ENCODE measurements at regions not wholly inside any gene's neighbourhood (a gene's known extent, or its start where the extent isn't known, plus 50 kb on each side); places are given as distances from the start of the nearest gene placed in this dataset.

- no peak for DNase-seq
These were observed 429.8 kb upstream of the ARGLU1 start for GRCh38 chr13:106997696-106998095.

- no peak for DNase-seq
These were observed 429.1 kb upstream of the ARGLU1 start for GRCh38 chr13:106996867-106997618.

- DNase-seq, result no peak
These were observed 422.7 kb upstream of the ARGLU1 start for GRCh38 chr13:106990594-106990993.

DNA sequence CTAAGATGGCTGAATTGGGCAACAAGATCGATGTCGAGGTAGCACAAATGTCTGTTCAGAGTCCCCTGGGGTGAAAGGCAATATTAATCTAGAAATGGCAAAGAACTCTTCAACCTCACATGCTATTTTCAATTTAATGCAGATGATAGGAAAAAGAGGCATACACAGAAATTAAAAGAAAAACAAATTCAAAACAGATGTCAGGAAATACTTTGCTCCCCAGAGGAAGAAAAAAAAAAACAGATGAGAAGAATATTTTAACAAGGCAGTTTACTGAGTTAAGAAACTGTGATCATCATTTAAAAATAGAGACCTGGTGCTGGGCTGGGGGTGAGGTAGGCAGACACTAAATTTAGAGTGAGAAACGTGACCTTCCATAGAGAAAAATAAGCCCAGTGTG is 421.9 kb upstream of the ARGLU1 start:
- no peak for DNase-seq

GRCh38 chr13:106987427-106987785 is 419.5 kb upstream of the ARGLU1 start:
- DNase-seq, result no peak

DNA sequence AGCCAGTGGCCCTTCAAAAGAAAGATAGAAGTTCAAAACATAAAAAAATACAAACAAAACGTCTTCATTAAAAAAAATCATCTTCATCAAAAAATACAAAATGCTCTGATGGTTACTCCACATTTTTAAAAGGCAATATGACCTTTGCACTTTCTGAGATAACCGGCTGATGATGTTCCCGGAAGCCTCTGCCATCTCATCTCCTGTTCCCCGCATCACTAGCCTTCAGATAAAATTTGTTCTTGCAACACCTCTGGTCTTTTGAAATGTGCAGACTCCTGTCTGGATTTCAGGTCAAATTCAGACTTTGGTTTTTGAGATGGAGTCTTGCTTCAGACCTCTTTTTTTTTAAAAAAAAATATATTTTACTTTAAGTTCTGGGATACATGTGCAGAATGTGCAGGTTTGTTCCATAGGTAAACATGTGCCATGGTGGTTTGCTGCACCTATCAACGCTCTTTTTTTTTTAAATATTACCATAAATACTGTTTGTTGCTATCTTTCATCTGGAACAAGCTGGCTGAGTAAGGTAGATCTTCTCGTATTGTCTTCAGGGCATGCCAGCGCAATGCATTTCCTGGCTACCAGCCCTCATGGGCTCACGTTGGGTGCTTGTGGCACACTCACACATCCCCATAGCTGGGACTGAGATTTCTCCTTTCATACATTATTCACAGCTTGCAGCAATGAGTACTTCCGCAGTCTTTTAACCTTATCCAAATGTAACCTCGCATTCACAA is 418.9 kb upstream of the ARGLU1 start:
- DNase-seq, result no peak

GRCh38 chr13:106986033-106986484 is 418.1 kb upstream of the ARGLU1 start:
- no peak for DNase-seq

- no peak for DNase-seq
These were observed 417.5 kb upstream of the ARGLU1 start for GRCh38 chr13:106985481-106985880.

DNA sequence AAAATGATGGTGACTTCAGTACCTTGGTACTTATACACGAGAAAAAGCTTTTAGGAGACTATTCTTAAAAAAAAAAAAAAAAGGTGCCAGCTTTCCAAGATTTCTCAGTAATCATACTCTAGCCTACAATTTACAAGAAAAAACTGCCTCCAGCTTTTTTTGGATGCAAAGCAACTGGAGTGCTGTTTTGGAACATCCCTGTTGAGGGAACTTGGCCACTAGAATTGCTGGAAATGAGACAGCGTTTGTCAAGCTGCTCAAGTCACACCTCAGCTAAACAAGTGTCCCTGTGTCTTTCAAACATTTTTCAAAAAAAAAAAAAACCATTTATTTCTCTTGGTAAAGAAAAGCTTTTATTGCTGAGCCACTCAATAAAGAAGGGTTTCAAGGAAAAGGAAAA is 413.1 kb upstream of the ARGLU1 start:
- DNase-seq, result no peak

GRCh38 chr13:106967391-106967790 is 399.5 kb upstream of the ARGLU1 start:
- DNase-seq, result no peak

DNA sequence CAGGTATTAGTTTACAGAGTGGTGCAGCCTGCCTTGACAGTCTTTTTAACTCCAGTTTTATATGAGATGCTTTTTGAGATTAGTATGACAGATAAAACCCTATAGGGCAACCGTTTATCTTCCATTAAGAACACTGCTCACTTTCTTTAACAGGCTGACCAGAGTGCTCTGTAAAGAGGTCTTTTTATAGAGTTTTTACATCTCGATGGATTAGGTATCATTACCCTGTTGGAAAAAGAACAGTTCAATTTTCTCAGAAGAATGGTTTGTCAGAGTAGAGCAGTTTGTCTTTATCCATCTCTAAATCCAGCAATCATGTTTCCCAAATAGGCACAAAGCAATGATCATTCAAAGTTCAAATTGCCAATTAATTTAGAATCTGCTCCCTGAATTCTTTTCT is 395.2 kb upstream of the ARGLU1 start:
- no peak for DNase-seq

DNA sequence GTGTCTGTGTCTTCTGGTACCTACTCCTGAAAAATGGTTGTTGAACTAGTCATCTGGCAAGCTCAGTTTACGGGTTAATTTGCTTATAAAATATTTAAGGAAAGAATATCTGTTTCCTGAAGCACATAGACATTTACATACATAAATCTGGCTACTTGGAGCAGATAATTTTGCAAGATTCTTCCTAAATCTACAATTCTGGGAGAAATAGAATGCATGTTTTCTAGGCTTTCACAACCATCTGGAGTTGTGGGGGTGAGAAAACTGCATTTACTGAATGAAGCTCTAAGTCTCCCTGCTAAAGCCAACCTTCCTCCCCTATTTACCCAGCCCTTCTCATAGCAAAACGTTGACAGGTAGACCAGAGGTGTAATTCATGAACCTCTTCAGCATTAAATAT is 393.7 kb upstream of the ARGLU1 start:
- no peak for DNase-seq

- DNase-seq, result no peak
These were observed 393.3 kb upstream of the ARGLU1 start for GRCh38 chr13:106961216-106961615.

DNA sequence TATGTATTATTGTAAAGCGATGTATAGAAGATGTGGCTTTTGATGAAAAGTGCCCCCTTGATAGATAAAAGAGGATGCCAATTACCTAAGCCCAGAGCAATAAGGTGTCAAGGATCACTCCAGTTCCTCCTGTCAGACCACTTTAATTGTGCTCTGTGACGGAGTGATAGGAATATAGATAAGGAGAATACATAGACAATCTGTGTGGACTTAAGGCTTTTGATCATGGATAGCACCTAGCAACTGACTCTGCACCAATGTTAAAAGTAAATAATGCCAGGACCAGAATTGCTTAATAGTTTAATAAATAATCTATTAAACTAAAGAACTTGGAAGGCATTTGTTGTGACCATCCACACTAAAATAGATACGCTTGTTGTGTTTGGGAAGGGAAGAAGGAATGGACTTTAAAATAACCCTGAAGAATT is 390.7 kb upstream of the ARGLU1 start:
- no peak for DNase-seq

- no peak for DNase-seq
These were observed 374.6 kb upstream of the ARGLU1 start for GRCh38 chr13:106942563-106942962.

GRCh38 chr13:106941779-106942178 is 373.8 kb upstream of the ARGLU1 start:
- DNase-seq, result no peak

- no peak for DNase-seq
These were observed 359.5 kb upstream of the ARGLU1 start for GRCh38 chr13:106927421-106927820.

GRCh38 chr13:106922384-106922783 is 354.4 kb upstream of the ARGLU1 start:
- no peak for DNase-seq

DNA sequence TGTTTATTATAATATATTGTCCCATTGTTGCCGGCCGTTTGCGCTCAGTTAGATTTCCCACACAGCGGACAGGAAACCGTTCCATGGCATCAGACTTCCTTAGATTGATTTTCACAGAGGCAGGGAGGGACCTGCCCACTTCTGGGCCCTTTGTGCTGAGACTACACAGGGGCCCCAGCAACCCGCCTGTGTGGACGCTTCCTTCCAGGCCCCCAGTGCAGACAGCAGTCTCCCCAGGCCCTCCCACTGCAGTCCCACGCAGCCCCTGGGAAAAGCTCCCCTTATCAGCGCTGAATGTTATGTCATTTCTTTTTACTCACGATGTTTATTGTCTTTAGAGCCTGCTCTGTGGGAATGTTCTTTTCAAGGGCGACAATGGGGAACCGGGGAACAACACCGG is 351.7 kb upstream of the ARGLU1 start:
- DNase-seq, result no peak

- DNase-seq, result no peak
These were observed 351.2 kb upstream of the ARGLU1 start for GRCh38 chr13:106919133-106919532.

GRCh38 chr13:106918557-106918860 is 350.6 kb upstream of the ARGLU1 start:
- DNase-seq, result no peak

GRCh38 chr13:106917673-106918556 is 350.0 kb upstream of the ARGLU1 start:
- peak in 1 of 2 experiments; percentile 19 for DNase-seq

GRCh38 chr13:106917024-106917571 is 349.2 kb upstream of the ARGLU1 start:
- DNase-seq, result no peak
